SH-SY5Y (cell line): ENCODE measurements at regions not wholly inside any gene's neighbourhood (a gene's known extent, or its start where the extent isn't known, plus 50 kb on each side); places are given as distances from the start of the nearest gene placed in this dataset.

Source experiments
- GATA2 ChIP-seq: IDR thresholded peaks from 2 replicates; pipeline ENCODE4 v1.6.1; 2011; ENCODE audit warnings: mild to moderate bottlenecking, low read depth, low read length
- GATA3 ChIP-seq: IDR thresholded peaks from 2 replicates; pipeline ENCODE4 v1.6.1; 2011; ENCODE audit warnings: low read depth, mild to moderate bottlenecking, low read length, moderate library complexity

DNA sequence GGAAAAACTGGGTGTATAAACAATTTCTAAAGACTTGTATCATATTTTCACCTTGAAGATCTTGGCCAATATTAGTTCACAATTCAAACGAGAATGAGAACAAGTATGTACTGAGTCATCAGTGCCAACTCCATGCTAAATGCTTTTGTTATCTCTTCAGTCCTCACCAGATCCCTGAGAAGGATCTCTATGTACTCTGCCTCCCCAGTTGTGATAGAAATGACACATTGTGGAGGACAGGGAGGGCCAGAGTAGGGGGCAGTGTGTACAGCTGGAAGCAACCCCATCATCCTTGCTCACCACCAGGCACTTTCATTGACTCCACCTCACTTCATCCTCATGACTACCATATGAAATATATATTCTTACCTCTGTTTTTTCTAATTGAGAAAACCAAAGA lies 353.7 kb upstream of the SOX2 start:
- TF ChIP-seq GATA3 = no peak
- no peak for TF ChIP-seq GATA2

DNA sequence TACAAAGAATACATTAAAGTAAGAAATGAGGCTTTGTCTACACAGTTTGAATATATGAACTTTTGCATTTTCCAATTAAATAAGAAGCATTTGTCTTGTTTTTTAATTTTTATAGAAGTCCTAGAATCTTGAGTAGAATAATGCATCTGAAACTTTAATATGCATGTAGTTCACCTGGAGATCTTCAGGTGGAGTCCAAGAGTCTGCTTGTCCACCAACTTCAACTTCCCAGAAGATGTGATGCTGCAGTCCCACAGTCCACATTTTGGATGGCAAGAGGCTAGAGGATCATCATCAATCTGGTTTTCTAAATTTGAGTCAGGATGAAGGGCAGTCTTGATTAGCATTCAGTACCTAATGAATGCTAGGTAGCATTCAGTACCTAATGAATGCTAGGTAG lies 357.6 kb upstream of the SOX2 start:
- TF ChIP-seq GATA2 (no peak), GATA3 (no peak)

DNA sequence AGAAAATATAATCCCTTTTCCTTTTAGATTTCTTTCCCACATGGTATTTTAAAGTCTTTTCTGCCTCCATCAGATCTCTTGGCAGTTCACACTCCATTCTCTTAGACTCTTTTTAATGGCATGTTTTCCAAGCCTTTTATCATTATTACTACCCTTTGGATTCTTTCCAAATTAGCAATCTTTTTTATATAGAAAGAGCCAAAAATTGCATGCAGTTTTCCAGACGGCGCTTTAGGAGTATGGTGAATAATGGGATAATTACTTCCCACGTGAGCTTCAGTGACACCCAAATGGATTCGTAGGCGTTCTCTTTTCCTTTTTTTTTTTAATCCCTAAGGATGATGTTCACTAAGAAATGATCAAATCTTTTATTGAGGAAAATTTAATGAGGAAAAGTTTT lies 354.8 kb upstream of the DNAJC19 start:
- TF ChIP-seq GATA3 = no peak
- no peak for TF ChIP-seq GATA2

DNA sequence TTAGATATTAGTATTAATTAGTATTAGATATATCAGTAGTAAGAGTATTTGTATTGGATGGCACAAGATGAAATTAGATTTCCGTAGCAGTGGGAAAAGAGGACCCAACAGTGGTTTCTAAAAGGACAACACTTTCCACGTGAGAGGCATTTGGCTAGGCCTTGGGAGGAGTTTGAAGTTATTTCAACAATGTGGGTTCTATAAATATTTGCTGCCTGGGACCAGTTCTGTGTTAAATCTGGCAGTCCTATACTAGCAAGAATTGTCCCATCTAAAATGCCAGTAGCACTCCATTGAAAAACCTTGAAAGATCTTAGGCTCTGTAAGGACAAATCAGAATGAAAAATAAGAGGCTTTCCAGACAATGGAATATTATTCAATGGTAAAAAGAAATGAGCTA lies 347.1 kb upstream of the DNAJC19 start:
- no peak for TF ChIP-seq GATA3
- no peak for TF ChIP-seq GATA2

DNA sequence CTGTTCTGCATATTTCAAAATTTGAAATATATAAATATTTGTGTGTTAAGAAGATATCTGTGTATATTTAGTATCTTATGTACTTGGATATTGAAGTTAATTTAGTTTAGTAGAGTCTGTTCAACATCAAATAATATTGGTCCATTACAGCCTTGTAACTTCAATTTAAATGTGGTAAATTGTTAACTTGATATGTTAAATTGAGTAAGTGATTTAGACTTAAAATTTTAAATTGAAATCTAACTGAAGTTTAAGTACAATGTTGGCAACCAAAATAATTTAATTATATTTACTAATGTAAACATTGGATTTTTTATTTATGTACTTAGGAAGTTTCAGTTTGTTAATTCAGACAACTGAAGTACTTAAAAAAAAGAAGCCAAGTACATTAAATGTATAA lies 343.9 kb upstream of the DNAJC19 start:
- TF ChIP-seq GATA3 (no peak), GATA2 (no peak)

DNA sequence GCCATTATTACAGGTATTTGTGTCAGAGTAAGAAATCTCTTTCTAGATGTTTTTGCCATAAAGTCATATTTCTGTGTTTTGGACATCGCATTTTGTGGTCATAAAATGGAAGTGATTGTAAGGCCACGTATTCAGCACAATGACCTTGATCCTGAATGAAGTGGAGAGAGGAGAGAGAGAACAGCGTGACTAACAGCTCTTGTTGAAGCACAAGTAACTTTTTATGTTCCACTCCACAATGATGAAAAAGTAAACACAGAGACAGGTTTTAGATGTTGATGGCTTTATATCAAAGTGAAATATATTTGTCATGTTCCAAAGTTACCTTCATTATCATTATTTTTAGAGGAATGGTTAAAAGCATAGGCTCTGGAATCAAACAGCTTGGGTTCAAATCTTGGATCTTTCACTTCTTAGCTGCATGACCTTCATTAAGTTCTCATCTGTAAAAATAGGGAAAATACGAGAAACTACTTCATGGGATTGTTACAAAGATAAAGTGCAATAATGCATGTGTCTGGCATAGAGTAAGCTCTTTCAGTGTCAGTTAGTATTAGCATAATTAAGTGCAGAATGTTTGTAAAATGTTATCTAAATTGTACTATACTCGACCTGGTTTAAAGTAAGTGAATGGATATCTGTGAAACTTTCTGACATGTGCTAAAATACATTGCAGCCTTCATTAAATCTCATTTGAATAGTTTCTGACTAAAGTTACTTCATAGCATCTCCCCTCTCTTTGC lies 341.5 kb upstream of the DNAJC19 start:
- TF ChIP-seq GATA2 = no peak

DNA sequence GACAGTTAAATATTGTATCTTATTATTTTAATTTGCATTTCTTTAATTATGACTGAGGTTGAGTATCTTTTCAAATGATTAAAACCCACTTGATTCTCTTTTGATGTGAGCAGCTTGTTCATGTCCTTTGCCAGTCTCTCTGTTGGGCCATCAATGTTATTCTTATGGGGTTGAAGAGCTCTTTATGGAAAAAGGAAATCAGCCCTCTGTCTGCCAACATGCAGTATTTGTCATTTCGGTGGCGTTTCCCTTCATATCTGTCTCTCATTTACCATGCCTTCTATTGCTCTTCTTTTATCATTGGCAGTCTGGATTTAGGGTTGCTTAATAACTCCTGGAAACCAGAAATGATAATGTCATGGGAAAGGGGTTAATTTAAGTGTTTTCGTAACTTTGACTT lies 340.7 kb upstream of the DNAJC19 start:
- no peak for TF ChIP-seq GATA2
- TF ChIP-seq GATA3 = no peak

DNA sequence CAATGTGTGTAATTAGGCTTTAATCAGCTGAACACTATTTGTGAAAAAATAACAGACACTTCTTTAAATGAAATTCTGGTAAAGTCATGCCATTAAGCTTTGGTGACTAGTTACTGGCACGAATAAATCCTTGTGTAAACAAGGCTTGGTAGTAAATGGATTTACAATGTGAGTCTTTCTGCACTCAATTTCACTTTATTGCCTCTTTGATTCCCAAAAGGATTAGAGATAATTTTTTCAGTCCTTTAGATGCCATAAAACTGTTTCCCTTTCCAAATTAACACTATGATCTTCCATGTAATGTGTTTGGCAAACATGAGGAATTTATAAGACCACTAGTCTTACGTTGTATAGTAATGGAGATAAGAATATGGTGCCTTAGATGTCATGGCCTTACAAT lies 339.5 kb upstream of the DNAJC19 start:
- TF ChIP-seq GATA2 (no peak), GATA3 (no peak)

DNA sequence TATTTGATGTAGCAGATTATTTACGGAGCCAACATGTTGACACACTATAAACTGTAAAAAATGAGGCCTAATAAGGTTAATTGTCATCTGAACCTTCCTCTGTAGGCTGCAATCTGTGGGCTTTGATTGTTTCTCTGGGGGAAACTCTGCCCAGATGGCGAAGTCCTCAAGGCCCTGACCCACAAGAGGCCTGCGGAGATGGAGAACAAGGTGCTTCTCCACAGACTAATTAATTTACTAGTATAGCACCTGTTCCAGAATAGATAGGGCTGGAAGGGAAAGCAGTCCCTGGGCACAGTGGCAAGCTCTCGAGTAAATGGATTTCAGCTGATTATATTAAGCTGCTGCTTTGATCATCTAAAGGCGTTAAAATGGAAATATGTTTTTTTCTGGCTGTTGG lies 338.8 kb upstream of the DNAJC19 start:
- TF ChIP-seq GATA2 = no peak

DNA sequence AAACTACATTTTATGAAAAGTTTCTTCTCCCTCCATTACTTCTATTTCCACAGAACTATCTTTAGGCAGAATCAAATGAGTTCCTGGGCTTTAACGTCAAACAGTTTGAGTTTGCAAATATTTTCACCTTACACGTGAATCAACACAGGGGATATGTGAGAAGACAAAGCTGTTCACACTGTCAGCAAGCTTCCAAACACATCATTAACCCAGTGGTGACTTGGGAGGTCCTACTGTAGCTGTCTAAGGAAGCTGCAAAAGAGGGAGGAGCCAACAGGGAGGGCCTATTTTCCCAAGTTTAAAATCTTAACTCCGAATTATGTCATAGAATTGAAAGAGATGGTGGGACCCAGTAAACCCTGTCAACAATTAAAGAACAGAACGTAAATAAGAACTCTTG lies 337.8 kb upstream of the DNAJC19 start:
- TF ChIP-seq GATA3 (no peak), GATA2 (no peak)

DNA sequence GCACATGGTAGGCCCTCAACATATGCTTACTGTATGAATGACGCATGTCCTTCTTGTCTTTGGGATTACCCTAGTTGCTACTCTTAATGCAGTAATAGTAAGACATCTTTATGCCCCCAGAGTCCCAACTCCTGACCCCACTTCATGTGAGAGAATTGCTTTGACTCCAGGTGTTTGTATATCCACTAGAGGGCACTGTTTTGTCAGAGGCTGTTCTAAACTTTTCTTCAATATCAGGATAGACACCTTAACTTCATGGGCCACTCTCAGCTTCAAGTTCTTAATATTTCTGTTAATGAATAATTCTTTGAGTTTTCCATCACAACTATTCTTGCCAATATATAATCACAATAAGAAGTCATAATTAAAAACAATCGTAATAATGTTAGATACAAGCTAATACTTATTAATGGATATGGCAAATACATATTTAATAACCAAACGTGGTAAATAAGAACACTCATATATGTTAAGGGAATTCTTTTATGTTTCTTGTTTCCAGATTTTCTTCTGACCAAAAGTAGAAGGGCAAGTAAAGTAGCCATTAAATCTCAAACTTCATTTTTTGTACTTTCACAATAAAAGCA lies 337.2 kb upstream of the DNAJC19 start:
- TF ChIP-seq GATA3 (no peak), GATA2 (no peak)

DNA sequence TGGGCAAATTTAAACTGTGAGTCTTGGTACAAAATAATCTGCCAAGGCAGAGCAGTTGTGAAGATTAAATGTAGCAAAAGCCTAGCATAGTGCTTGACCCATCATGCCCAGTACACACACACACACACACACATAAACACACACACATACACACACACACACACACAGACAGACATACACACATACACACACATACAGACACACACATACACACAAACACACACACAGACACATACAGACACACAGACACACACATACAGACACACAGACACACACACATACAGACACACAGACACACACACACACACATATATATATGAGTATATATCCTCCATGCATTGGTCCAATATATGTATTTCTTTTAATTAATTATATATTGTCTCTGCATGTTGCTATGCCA lies 328.8 kb upstream of the DNAJC19 start:
- no peak for TF ChIP-seq GATA2
- TF ChIP-seq GATA3 = no peak

DNA sequence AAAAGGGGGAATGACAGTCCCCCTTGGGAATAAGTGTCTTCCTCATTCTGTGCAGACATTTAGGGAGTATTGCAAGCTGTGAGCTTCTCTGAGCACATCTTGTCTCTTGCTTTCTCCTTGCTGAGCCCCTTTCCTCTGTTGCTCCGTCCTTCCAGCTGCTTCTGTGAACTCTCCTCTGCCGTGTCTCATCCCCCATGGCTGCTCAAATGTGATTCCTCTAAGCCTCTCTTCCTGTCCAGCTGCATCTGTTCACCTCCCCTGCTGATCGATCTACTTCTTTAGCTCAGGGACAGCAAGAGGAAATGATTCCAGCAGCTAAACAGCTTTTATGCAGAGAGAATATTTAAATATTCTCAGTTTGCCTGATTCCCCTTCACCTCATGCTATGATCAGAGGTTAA lies 328.0 kb upstream of the DNAJC19 start:
- TF ChIP-seq GATA2 (no peak), GATA3 (no peak)

DNA sequence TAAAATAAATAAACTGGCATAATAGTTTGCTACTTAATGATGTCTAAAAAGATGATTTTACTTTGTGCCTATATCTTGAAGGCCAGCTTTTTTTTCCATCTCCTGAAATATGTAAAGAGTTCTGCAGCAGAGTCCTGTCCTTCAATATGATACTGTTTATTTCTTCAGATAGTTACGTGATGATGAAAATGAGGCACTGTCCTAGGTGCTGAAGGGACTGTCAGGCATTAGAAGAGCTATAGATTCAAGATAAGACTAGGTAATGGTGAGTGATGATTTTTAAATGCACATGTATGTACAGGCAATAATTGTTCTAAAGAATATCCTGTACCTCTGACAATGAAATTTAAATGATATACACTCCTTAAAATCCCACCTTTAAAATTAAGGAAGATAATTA lies 326.9 kb upstream of the DNAJC19 start:
- no peak for TF ChIP-seq GATA2
- TF ChIP-seq GATA3 = no peak

DNA sequence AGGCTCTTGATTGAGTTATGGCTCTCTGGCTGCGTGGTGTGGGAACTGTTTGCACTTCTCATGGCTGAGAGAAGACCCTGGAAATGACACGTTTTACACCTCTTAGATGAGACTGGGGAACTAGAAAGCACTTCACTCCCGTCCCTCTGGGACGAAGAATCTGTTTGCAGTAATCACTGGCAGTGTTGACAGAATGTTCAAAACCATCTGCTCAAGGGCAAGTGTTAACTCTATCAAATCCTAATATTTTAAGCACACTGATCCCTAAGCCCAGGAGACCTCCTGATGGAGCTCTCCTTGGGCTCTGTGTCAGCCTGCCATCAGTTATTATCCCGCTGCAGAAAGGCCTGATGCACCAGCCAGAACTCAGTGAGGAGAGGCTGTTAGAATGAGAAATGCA lies 323.8 kb upstream of the DNAJC19 start:
- no peak for TF ChIP-seq GATA3
- TF ChIP-seq GATA2 = no peak

DNA sequence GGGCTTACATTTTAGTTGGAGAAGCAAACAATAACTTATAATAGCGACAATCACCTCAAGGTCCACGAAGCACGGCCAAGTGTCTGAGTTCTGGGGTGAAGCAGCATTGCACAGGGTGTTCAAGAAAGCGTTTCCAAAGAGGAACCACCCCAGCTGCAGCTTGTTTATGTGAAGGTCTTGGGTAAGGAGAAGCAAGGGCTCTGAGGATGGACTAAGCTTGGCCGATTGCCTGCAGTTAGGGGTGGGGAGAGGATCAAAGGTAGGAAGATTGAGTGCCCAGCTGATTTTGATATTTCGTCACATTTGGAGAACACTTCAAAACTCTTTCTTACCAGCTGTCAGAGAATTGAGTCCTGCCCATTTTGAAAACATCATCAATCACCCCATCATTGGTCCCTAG lies 321.6 kb upstream of the DNAJC19 start:
- no peak for TF ChIP-seq GATA3
- TF ChIP-seq GATA2 = no peak

DNA sequence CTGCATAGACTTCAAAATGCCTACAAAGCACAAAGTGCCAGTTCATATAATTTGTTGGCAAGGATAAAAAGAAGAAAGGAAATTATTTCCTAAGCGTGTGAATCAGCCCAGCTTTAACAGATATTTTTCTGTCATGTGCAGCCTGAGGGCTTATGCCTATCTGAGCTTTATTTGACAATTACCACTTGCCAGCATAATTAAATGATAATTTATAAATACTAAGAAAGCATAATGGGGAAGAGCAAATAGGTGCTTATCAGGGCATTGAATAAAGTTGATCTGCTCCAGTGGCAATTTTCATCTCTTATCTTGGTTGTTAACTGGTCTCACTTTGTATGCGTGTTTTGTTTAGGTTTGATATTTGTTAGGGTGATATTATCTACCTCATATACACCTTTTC lies 313.4 kb upstream of the DNAJC19 start:
- TF ChIP-seq GATA3 (no peak), GATA2 (no peak)
